A549 (cell line): ENCODE measurements at regions not wholly inside any gene's neighbourhood (a gene's known extent, or its start where the extent isn't known, plus 50 kb on each side); places are given as distances from the start of the nearest gene placed in this dataset.

Source experiments
- CBX8 ChIP-seq: fragments of 200-600 bp; sonication (generic); IDR thresholded peaks from 2 replicates; pipeline ENCODE4 v1.6.1; 2016
- CTCF ChIP-seq: fragments of >200 bp; sonication (Bioruptor Twin); formaldehyde crosslinking; IDR thresholded peaks from 3 replicates; pipeline ENCODE4 v1.5.1; 2016
- HOXB5 ChIP-seq: fragments of 250-450 bp; sonication (Bioruptor Pico); IDR thresholded peaks from 2 replicates; pipeline ENCODE4 v1.5.0; 2020; ENCODE audit warnings: mild to moderate bottlenecking, moderate library complexity
- POLR2A ChIP-seq: IDR thresholded peaks from 2 replicates; pipeline ENCODE4 v1.6.1; 2012; ENCODE audit warnings: mild to moderate bottlenecking, low read length
- RAD21 ChIP-seq, 2 experiments: fragments of >200 bp in 1 of 2; sonication (Bioruptor Twin) in 1 of 2; formaldehyde crosslinking in 1 of 2; IDR thresholded peaks in 1 of 2; conservative IDR thresholded peaks in 1 of 2; 2 replicates in 1 of 2; 3 replicates in 1 of 2; pipeline ENCODE4 v1.6.1; 2012 to 2018; ENCODE audit warnings: inconsistent platforms in 1 of 2
- RARB ChIP-seq: fragments of 250-450 bp; sonication (Bioruptor Pico); IDR thresholded peaks from 2 replicates; pipeline ENCODE4 v1.8.0; 2021; ENCODE audit warnings: mild to moderate bottlenecking, moderate library complexity
- RFX5 ChIP-seq: fragments of 450-650 bp; IDR thresholded peaks from 2 replicates; pipeline ENCODE4 v1.7.1; 2014; ENCODE audit warnings: antibody characterized with exemption, mild to moderate bottlenecking, moderate library complexity
- SREBF2 ChIP-seq: fragments of 450-650 bp; IDR thresholded peaks from 2 replicates; pipeline ENCODE4 v1.6.1; 2014; ENCODE audit warnings: mild to moderate bottlenecking, moderate library complexity
- USF2 ChIP-seq: fragments of 450-650 bp; IDR thresholded peaks from 2 replicates; pipeline ENCODE4 v1.6.1; 2014; ENCODE audit warnings: antibody characterized with exemption

GRCh38 chr2:129892773-129893172 lies 86.7 kb upstream of the RAB6C start:
- TF ChIP-seq CTCF (no peak), POLR2A (no peak), SREBF2 (no peak), USF2 (no peak), RFX5 (no peak), RARB (CRISPR knock-in tag) (no peak), CBX8 (no peak), HOXB5 (no peak), RAD21 (conservative IDR thresholded peaks at IDR 0.05 in 1 of 2, IDR thresholded peaks at IDR 0.05 in 1 of 2) (no peak)
